ENCODE measurements at regions not wholly inside any gene's neighbourhood (a gene's known extent, or its start where the extent isn't known, plus 50 kb on each side); places are given as distances from the start of the nearest gene placed in this dataset.

DNA sequence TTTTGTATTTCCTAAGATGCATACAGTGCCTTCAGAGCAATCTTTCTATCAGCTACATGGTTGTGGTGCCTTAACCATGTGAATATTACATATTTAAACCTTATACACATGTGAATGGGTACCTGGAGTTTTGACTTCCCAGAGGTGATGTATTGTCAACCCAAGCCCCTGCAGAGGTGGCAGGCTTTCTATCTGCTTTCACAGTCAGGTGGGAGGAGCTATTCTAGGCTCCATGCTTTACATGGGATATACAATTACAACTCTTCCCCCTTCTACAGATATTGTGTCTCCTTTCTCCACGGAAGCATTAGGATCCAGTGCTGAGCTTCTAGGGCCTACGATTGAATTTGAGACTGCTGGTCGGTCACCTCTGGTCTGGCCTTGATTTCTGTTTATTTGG is 89.8 kb upstream of the TUT7 start:
- TF ChIP-seq, protein P1, sequence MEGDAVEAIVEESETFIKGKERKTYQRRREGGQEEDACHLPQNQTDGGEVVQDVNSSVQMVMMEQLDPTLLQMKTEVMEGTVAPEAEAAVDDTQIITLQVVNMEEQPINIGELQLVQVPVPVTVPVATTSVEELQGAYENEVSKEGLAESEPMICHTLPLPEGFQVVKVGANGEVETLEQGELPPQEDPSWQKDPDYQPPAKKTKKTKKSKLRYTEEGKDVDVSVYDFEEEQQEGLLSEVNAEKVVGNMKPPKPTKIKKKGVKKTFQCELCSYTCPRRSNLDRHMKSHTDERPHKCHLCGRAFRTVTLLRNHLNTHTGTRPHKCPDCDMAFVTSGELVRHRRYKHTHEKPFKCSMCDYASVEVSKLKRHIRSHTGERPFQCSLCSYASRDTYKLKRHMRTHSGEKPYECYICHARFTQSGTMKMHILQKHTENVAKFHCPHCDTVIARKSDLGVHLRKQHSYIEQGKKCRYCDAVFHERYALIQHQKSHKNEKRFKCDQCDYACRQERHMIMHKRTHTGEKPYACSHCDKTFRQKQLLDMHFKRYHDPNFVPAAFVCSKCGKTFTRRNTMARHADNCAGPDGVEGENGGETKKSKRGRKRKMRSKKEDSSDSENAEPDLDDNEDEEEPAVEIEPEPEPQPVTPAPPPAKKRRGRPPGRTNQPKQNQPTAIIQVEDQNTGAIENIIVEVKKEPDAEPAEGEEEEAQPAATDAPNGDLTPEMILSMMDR (IDR thresholded peaks at IDR 0.05; ENCODE audit: insufficient read depth, low read length, poor library complexity, severe bottlenecking), result no peak
- no peak for TF ChIP-seq EZH2phosphoT487 (conservative IDR thresholded peaks at IDR 0.05; ENCODE audit: low read length)
